SKM-1 treated with dmso at 0.1 percent for 144 hours (cell line): ENCODE measurements at regions not wholly inside any gene's neighbourhood (a gene's known extent, or its start where the extent isn't known, plus 50 kb on each side); places are given as distances from the start of the nearest gene placed in this dataset.

ENCODE experiments used
- DNase-seq: peaks from one replicate; lab custom pipeline; 2025; ENCODE audit not compliant: unreplicated experiment; lab: John Stamatoyannopoulos, UW

DNA sequence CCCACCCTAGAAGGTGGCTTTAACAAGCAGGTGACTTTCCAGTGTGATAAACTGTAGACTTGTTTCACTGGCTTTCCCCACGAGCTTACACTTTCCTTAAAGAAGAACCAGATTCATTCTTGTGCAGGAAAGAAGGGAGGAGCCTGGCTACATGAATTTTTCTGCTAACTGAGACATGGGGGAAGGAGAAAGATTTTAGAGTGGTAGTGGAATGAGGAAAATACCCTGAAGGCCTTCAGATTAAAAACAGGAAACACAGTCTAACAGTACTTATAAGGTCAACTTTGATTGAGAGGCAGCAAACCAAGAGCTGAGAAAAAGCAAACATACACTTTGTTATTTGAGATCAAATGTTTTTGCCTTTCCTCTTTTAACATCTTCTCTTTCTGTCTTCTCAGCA lies 640.9 kb upstream of the PLXNA2 start:
- DNase-seq: no peak

DNA sequence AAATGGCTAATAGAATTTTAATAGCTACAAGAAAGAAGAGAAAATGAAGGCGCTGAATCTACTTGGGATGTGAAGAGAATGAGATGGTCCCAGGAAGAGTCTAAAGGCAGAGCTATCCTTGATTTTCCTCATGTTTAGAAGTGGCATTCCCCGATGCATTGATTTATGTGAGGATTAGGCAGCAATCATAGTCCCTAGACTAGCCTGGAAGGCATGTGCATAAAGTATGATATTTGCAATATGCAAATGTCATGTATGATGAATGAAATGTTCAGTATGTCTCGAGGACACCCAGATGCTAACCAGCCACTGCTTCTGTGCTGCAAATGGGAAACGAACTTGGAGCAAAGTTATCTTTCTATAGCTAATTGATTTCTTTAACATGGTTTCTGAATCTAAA lies 641.5 kb upstream of the PLXNA2 start:
- no peak for DNase-seq

DNA sequence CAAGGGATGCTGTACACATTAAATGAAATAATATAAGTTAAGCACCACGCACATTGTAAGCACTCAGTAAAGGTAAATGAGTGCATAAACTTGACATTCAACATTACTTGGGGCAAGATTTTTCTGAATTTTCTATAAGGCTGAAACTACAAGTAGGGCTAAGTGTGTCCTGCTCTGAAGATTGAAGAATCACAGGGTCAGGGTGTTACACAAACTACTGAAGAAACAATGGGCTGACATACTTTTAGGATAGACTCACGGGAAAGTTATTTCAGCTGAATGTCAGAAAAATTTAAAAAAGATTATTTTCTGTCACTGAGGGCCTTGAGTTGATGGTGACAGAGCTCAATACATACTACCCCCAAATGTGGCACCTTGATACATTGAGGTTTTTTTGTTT lies 644.2 kb upstream of the PLXNA2 start:
- no peak for DNase-seq

DNA sequence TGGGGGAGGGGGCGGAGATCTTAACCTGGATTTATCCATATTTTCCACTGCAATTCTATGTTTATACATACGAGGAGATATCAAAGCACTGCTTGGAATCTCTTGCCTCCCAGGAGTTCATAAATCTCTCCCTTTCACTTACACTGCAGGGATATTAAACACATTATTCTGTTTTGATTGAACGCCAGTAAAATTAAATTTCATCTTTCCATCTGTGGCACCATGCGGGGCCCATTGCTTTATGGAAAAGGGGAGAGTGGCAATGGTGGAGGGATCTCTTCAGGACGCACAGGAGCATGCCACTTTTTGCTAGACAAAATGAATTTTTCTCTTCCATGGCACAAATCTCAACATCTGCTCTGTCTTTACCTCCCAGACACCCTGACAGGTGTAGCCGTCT lies 648.0 kb upstream of the PLXNA2 start:
- DNase-seq: no peak

DNA sequence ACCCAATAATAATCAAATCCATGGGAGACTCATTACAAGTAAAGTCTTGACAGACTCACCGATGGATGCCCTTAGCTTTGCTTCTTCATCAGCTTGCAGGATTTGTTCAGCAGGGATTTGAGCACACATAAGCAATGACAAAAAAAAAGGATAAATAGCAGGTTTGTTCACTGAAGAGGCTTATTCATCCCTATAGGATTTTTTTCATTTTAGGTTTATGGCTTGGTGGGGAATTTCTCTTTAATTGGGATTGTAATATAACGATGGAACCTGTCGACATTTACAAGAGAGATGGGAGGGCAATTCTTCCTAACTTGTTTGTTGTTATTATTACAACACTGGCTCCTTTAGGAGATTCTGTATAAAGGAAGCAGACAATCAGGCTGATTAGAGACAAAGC lies 649.1 kb upstream of the PLXNA2 start:
- no peak for DNase-seq

DNA sequence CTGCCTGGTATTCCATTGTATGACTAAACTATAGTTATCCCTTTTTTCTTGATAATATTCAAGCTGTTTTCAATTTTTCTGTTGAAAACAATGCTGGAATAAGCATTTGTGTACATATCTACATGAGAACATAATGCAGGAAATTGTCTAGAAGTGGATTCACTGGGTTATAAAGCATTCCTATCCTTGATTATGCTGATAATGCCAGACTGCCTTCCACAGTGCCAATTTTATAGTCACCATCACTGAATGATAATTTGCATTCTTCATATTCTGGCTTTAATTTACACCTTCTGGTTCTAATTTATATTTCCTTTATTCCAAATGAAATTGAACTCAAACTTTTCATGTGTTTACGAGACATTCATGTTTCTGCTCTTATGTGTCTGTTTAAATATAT lies 651.0 kb upstream of the PLXNA2 start:
- DNase-seq: no peak

DNA sequence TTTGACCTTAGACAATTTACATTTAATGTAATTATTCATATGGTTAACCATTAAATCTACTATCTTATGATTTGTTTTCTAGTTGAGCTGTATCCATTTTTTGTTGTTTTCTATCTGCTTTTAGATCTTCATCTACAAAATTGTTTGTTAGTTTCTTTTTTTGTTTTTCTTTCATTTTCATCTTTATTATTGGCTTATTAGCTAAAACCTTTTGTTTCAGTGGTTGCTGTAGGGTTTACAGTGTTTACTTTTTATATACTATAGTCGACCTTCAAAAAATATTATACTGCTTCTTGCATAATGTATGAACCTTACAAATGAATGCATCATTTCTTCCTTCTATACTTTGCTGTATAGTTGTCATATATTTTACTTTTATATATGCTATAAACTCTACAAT lies 651.6 kb upstream of the PLXNA2 start:
- no peak for DNase-seq

DNA sequence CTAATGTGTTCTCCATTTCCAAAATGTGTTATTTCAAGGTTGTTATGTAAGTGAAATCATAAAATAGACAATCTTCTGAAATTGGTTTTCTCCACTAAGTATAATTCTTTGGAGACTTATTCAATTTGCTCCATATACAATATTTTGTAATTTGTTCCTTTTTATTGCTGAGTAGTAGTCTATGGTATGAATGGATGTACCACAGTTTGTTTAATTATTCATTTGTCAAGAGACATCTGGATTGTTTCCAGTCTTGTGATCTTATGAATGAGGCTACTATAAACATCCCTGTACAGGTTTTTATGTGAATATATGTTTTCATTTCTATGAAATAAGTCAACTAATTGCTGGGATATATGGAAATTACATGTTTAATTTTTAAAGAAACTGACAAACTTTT lies 652.6 kb upstream of the PLXNA2 start:
- no peak for DNase-seq

DNA sequence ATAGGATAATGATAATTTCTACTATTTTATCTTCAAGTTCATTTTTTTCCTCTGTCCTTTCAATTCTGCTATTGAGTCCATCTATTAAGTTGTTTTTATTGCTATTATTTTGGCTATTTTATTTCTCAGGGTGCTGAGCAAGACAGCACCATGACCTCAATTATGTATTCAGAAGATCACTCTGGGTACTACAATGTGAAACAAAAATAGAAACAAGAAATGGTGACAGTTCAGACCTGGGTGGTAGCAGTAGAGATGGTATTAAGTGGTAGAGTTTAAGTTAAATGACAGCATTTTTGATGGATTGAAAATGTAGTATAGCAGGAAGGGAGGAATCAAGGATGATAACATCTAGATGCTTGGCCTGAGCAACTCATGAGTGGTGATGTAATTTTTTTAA lies 655.3 kb upstream of the PLXNA2 start:
- no peak for DNase-seq

DNA sequence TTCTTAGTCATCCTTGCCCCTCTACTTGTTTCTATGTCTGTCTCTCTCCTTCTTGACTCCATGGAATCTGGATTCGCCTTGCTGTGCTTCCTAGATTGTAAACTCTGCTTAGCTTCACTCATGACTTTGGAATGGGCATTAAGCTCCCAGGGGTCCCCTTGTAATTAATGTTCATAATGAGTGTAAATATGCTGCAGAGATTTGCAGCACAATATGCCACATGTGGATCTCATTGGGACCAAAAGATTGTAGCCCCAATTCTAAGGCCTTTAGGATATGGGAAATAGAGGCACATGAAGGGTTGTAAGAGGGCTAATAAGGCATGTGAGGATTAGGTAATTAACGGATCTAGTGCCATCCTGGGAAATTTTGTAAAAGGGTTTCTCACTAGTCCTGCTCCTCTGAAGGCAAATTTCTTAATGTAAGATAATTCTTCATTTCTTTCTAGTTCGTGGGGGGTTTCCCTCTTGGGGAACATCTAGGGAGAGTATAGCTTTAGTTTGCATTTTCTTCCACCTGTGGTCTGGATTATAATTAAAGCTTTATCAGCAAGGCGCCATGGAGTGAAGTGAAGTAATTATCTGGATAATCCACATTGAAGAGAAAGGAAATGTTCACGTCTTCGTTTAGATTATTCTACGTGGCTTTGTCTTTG lies 659.2 kb upstream of the PLXNA2 start:
- DNase-seq: no peak

DNA sequence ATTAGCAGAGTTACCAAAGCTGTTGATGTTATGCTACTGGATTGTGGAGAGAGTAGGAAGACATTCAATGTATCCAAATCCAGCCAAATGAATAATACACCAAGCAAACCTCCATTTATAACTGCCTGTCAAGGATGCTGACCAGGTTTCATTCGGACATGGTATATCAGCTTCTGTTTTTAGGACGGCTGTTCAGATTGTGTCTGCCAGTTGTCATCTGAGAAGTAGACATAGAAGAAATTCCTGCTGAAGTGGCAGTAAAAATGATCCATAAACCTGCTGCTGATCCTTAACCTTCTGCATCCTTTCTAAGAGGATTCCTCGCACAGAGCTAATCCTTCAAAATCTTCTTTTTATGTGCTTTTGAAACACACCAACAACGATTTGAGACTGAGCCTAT lies 663.6 kb upstream of the PLXNA2 start:
- DNase-seq: no peak

DNA sequence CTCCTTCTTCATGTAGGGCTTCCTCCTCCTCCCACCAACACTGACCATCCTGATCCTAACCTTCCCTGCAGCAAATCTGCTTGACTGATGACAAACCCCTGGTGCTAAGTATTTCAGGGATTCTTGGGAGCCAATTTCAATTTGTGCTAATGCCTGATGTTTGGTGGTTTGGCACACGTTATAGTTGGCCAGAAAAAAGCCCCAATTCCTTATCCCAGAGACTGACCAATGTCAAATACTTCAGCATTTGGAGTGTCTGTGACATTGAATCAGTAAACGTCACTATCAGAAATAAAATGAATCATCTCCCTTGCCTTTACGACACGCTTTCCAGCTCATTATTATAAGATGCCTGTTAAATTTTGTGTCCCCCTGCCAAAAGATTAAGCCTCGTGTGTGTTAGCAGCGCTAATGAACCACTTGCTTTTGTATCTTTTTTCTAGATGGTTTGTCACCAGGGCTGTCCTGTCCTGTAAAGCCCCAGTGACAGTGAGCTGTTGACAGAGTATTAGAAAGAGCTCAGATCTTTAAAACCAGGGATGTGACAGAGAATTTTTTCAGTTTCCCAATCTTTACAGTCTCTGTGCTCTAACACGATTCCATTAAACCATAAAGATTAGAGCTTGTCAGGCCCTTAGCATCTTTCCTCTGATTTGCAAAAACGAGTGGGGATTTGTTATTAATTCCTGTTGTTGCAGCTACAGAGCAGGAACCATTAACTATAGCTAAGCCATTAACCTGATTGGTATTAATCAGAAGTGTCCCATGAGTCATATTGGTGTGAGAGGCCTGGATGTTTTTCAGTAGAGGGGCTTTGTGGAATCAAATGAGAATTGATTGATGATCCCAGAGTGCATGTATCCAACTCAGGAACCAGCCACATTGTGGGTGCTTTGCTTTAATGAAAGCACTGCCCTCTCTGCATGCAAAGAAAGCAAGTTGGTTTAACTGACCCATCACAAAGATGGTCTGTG lies 665.1 kb upstream of the PLXNA2 start:
- DNase-seq: no peak

DNA sequence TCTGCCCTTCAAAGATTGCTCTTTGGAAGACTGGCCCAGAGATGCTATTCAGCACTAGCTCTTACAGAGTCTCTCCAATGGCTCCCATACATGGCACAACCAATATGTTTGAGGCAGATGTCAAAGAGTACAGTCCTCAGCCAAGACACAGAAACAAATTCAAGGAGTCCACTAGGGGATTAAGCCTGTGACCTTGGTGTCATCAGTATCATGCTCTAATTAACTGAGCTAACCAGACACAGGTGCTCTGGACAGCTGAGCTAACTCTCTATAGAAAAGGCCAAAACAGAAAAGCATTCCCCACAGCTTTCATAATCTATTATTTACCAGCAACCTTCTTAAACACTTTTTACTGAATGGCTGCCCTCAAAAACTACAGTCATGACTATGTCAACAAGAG lies 666.0 kb upstream of the PLXNA2 start:
- no peak for DNase-seq

DNA sequence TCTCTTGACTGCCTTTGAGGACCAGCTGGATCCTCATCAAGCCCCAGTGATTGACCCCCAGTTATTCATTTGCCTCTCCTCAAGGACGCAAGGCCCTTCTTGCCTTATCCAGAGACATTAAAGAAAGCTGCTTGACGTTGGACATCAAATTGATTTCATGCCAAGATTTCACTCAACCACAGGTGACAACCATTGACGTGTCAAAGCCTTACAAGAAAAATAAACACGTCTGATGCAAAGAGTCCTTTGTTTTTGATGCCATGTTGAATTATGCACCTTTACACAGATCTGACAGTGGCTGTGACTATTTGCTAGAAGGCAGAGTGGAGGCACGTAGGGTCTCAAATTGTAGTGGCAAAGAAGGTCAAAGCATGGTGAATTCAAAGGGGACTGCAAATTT lies 666.2 kb upstream of the CAMK1G start:
- no peak for DNase-seq

DNA sequence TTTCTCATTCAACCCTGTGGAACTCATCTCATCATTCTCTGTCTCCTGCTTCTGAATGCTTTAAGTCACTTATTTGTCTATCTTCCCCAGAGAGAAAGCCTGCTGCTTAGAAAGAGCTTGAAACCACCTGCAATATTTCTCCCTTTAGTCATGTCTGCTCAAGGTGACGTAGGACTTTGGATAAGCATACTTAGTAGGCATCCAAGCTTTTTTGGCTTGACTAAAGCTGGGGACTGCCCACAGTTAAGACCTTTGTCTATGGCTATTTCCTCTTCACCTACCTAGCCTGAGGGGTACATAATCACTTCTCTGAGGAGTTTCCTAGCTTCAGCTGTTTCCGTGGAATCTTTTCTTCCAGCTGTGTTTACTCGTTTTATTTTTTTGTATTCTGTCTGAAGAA lies 665.8 kb upstream of the CAMK1G start:
- DNase-seq: no peak

DNA sequence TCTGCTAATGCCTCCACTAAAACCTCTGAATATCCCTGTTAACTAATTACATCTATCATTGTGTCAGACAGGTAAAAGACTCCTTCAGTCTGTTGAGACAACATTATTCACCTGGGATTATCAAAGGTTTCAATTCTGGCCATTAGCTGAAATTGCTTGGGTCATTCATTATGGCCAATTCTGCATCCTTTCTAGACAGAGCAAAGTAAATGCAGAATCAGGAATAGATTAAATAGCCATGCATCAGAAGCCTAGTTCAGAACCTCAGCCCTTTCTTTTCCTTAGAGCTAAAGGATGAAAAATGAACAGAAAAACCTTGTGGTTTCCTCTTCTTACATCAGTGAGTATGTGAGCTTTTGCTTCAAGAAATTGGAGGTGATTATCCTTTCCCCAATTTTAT lies 665.4 kb upstream of the CAMK1G start:
- DNase-seq: no peak

DNA sequence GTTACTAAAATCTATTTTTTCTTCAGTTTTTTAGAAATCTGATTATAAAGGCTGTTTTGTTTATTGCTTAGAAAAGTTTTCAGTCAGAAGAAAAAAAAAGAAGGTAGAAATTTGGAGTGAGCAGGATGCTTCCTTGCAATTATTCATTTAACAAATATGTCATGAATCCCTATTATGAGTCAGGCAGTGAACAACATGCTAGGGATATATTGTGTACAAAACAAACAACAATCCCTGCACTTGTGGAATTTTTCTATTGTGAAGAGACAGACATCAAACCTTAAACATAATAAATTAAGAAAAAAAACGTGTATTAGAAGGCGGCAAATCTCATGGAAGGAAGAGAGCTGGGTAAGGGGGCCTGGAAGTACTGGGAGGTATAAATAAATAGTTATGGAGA lies 664.1 kb upstream of the CAMK1G start:
- no peak for DNase-seq

DNA sequence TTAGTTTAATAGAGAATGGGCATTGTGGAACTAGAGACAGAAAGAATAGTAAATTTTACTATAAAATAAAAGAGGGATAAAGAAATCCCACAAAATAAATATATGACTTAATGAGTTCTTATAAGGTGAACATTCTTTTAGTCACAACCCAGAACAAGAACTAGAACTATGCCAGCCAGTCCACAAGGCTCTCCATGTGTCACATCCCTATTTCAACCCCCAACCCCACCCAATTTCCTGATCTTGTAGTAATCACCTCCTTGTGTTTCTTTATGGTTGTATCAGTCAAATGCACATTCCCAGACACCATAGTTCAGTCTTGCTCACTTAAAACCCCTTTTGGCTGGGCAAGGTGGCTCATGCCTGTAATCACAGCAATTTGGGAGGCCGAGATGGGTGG lies 662.3 kb upstream of the CAMK1G start:
- DNase-seq: no peak

DNA sequence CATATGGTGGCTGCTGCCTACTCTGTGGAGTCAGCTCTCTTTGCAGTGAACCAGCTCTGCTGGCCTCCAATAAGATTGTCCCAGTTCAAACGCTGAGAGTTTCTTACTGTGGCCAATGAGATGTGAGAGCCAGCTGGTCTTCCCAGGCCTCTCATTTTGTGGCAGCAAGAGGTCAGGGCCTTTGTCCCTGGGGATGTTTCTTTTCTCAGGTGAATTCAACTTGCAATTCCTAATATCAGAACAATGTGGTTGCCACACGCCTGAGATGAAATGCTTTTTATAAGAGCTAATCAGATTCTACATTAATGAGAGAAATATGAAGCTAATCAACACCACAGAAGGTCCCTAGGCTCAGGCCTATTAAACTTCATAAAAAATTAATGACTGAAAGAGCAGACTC lies 660.1 kb upstream of the CAMK1G start:
- no peak for DNase-seq

DNA sequence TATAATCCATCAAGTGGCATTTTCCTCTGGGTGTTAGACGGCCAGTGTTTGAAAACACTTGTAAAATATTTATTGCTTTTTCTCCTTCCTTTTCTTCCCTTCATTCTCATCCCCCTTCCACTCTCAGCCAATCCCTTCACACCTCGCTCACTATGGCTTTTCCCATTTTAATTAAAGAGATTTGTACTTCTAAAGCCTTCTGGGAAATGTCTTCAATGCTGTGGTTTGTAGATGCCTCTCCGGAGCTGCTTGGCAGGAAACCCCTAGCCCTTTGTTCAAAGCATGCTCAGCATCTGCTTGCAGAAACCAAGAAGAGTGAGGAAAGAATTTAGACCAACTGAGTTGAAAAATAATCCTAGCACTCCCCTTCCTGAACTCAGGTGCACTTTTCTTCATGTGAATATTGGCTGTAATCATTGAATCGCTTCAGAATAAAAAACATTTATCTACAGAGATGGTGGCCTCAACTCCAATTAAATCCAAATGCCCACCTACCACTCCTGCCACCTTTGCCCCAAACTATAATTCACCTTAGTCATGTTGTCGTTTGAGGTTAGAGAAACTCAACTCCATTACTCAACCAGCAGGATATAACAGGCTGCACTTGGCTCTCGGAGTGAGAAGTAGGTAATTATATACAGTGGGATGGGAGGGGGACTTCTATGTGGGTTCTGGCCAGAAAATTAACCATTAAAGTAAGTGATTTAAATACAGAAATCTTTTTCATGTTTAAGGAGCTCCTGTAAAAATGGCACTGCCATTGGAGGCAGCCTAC lies 659.4 kb upstream of the CAMK1G start:
- no peak for DNase-seq

DNA sequence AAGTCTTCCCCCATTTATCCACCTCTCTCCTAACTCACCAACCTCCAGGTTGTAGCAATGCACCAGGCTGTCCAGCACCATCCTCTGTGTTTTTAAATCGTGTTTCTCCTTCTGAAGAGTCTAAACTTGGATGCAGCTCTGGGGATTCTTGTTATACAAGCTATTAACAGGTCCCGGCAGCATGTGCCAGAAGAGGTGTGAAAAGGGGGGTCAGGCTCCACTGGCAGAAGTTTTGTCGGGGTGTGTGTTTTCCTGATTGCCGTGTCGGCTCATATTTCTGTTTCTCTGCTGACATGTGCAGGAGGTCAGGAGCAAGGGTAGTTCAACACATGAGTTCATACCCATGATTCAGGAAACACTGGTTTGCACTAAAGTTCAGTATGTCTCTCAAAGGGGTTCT lies 658.6 kb upstream of the CAMK1G start:
- no peak for DNase-seq
